A549 (cell line): ENCODE measurements at regions not wholly inside any gene's neighbourhood (a gene's known extent, or its start where the extent isn't known, plus 50 kb on each side); places are given as distances from the start of the nearest gene placed in this dataset.

Experiments
- ATAC-seq, 2 experiments: fragments of 200-7000 bp in 1 of 2; fragments of >200 bp in 1 of 2; cut with Nextera tagmentation in 1 of 2; cut with Tn5 transposase in 1 of 2; 3 replicates each; pipeline versions ENCODE4 v1.8.0 to v1.9.1; 2018 to 2020; ENCODE audit warnings: mild to moderate bottlenecking in 1 of 2, moderate library complexity in 1 of 2
- CTCF ChIA-PET: fragments of 300-600 bp; sonication (Branson Sonifier 250); formaldehyde crosslinking; extraction: SDS; loops from one replicate; lab custom pipeline; 2021; ENCODE audit warnings: antibody characterized with exemption, inconsistent platforms; lab: Yijun Ruan, JAX
- POLR2A ChIA-PET: fragments of 350-600 bp; formaldehyde crosslinking; extraction: SDS; loops from one replicate; lab custom pipeline; 2021; ENCODE audit warnings: antibody characterized with exemption, inconsistent platforms; lab: Yijun Ruan, JAX
- DNase-seq, 2 experiments: peaks; one replicate each; pipeline versions ENCODE4 v3.0.0 to v3.0.0-alpha.2; 2011 to 2016; ENCODE audit warnings: low read depth in 1 of 2, low spot score in 1 of 2
- FAIRE-seq: peaks from 2 replicates; lab custom pipeline; 2011; peaks lifted over from hg19 to GRCh38; lab: Jason Lieb, UNC
- H3K27ac ChIP-seq, 2 experiments: fragments of >200 bp; sonication (Bioruptor Twin); formaldehyde crosslinking; 3 replicates each; pipeline ENCODE4 v1.5.1; 2016 to 2017
- H3K4me1 ChIP-seq: fragments of >200 bp; sonication (Bioruptor Twin); formaldehyde crosslinking; 3 replicates; pipeline ENCODE4 v1.6.1; 2016
- H3K4me2 ChIP-seq: fragments of >200 bp; sonication (Bioruptor Twin); formaldehyde crosslinking; 3 replicates; pipeline ENCODE4 v1.6.1; 2016
- H3K4me3 ChIP-seq: fragments of >200 bp; sonication (Bioruptor Twin); formaldehyde crosslinking; 3 replicates; pipeline ENCODE4 v1.5.1; 2016
- H3K9me3 ChIP-seq: fragments of >200 bp; sonication (Bioruptor Twin); formaldehyde crosslinking; 3 replicates; pipeline ENCODE4 v1.6.1; 2016
- BCL3 ChIP-seq: fragments of >200 bp; sonication (Bioruptor Twin); formaldehyde crosslinking; IDR thresholded peaks from 3 replicates; pipeline ENCODE4 v1.6.1; 2016
- BHLHE40 ChIP-seq: IDR thresholded peaks from 2 replicates; pipeline ENCODE4 v1.6.1; 2012; ENCODE audit warnings: low read depth, low read length, inconsistent platforms
- CHD4 ChIP-seq: fragments of 200-600 bp; sonication (generic); IDR thresholded peaks from 2 replicates; pipeline ENCODE4 v1.6.1; 2016; ENCODE audit warnings: antibody characterized with exemption, mild to moderate bottlenecking, borderline replicate concordance
- EHF ChIP-seq: fragments of 250-450 bp; sonication (Bioruptor Pico); IDR thresholded peaks from 2 replicates; pipeline ENCODE4 v1.5.0; 2020; ENCODE audit warnings: mild to moderate bottlenecking
- EHMT2 ChIP-seq: fragments of 200-600 bp; sonication (generic); IDR thresholded peaks from 2 replicates; pipeline ENCODE4 v1.6.1; 2016; ENCODE audit warnings: antibody characterized with exemption, low read depth, mild to moderate bottlenecking, moderate library complexity
- EP300 ChIP-seq, 2 experiments: fragments of >200 bp; sonication (Bioruptor Twin); formaldehyde crosslinking; IDR thresholded peaks; 2 replicates in 1 of 2; 3 replicates in 1 of 2; pipeline ENCODE4 v1.6.1; 2016 to 2017
- ESRRA ChIP-seq: fragments of 150-350 bp; IDR thresholded peaks from 2 replicates; pipeline ENCODE4 v1.6.1; 2014; ENCODE audit warnings: mild to moderate bottlenecking, low read length, borderline replicate concordance
- HDAC2 ChIP-seq: fragments of 200-600 bp; sonication (generic); IDR thresholded peaks from 2 replicates; pipeline ENCODE4 v1.6.1; 2016
- HMGXB4 ChIP-seq: fragments of 250-450 bp; sonication (Bioruptor Pico); IDR thresholded peaks from 2 replicates; pipeline ENCODE4 v1.5.0; 2021; ENCODE audit warnings: mild to moderate bottlenecking, moderate library complexity, borderline replicate concordance
- HOXB13 ChIP-seq: fragments of 250-450 bp; sonication (Bioruptor Pico); IDR thresholded peaks from 2 replicates; pipeline ENCODE4 v1.5.0; 2020; ENCODE audit warnings: low read depth, mild to moderate bottlenecking, moderate library complexity
- HOXB5 ChIP-seq: fragments of 250-450 bp; sonication (Bioruptor Pico); IDR thresholded peaks from 2 replicates; pipeline ENCODE4 v1.5.0; 2020; ENCODE audit warnings: mild to moderate bottlenecking, moderate library complexity
- JUN ChIP-seq, 2 experiments: fragments of >200 bp; sonication (Bioruptor Twin); formaldehyde crosslinking; IDR thresholded peaks; 2 replicates in 1 of 2; 3 replicates in 1 of 2; pipeline ENCODE4 v1.6.1; 2016 to 2017
- MAZ ChIP-seq: fragments of 150-350 bp; IDR thresholded peaks from 2 replicates; pipeline ENCODE4 v1.6.1; 2014; ENCODE audit warnings: antibody characterized with exemption, low read depth, low read length, borderline replicate concordance
- NFE2L2 ChIP-seq: fragments of 150-350 bp; conservative IDR thresholded peaks from 2 replicates; pipeline ENCODE4 v1.6.1; 2014; ENCODE audit warnings: low read length
- POLR2A ChIP-seq: IDR thresholded peaks from 2 replicates; pipeline ENCODE4 v1.6.1; 2012; ENCODE audit warnings: mild to moderate bottlenecking, low read length
- POLR2AphosphoS2 ChIP-seq: conservative IDR thresholded peaks from 2 replicates; pipeline ENCODE4 v1.6.1; 2012; ENCODE audit warnings: low read length, improper control_type of control experiment, inconsistent platforms
- RAD21 ChIP-seq, 2 experiments: fragments of >200 bp in 1 of 2; sonication (Bioruptor Twin) in 1 of 2; formaldehyde crosslinking in 1 of 2; IDR thresholded peaks in 1 of 2; conservative IDR thresholded peaks in 1 of 2; 2 replicates in 1 of 2; 3 replicates in 1 of 2; pipeline ENCODE4 v1.6.1; 2012 to 2018; ENCODE audit warnings: inconsistent platforms in 1 of 2
- RCOR1 ChIP-seq: fragments of 150-350 bp; IDR thresholded peaks from 2 replicates; pipeline ENCODE4 v1.6.1; 2014; ENCODE audit warnings: antibody characterized with exemption, low read length, low read depth
- RFX5 ChIP-seq: fragments of 450-650 bp; IDR thresholded peaks from 2 replicates; pipeline ENCODE4 v1.7.1; 2014; ENCODE audit warnings: antibody characterized with exemption, mild to moderate bottlenecking, moderate library complexity
- SREBF2 ChIP-seq: fragments of 450-650 bp; IDR thresholded peaks from 2 replicates; pipeline ENCODE4 v1.6.1; 2014; ENCODE audit warnings: mild to moderate bottlenecking, moderate library complexity
- TP53 ChIP-seq: fragments of 250-450 bp; sonication (Bioruptor Pico); IDR thresholded peaks from 2 replicates; pipeline ENCODE4 v1.5.0; 2021; ENCODE audit warnings: mild to moderate bottlenecking, moderate library complexity
- ZFP36 ChIP-seq: fragments of 450-650 bp; IDR thresholded peaks from 2 replicates; pipeline ENCODE4 v1.6.1; 2014; ENCODE audit warnings: borderline replicate concordance; ENCODE audit not compliant: partially characterized antibody
- ZNF302 ChIP-seq: fragments of 250-450 bp; sonication (Bioruptor Pico); IDR thresholded peaks from 2 replicates; pipeline ENCODE4 v1.9.0; 2021; ENCODE audit warnings: inconsistent platforms, mild to moderate bottlenecking, moderate library complexity
- ZSCAN20 ChIP-seq: fragments of 250-450 bp; sonication (Bioruptor Pico); IDR thresholded peaks from 2 replicates; pipeline ENCODE4 v1.8.0; 2022; ENCODE audit warnings: mild to moderate bottlenecking, moderate library complexity
- WGBS: methylation state at CpG from one replicate; pipeline ENCODE4 v1.1.6; 2017; ENCODE audit errors: missing lambda C conversion rate; 5-methylcytosine and 5-hydroxymethylcytosine counted together
- TF ChIP-seq, protein P1 (sequence below): fragments of >200 bp; sonication (Bioruptor Twin); formaldehyde crosslinking; IDR thresholded peaks from 3 replicates; pipeline ENCODE4 v1.5.1; 2016
- TF ChIP-seq, protein P2 (sequence below): fragments of 250-450 bp; sonication (Bioruptor Pico); IDR thresholded peaks from 2 replicates; pipeline ENCODE4 v1.5.0; 2020; ENCODE audit warnings: low read depth, mild to moderate bottlenecking, moderate library complexity
- TF ChIP-seq, protein P3 (sequence below): IDR thresholded peaks from 2 replicates; pipeline ENCODE4 v1.6.1; 2012
- TF ChIP-seq, protein P4 (sequence below): IDR thresholded peaks from 2 replicates; pipeline ENCODE4 v1.6.1; 2012; ENCODE audit warnings: low read depth, borderline replicate concordance

DNA sequence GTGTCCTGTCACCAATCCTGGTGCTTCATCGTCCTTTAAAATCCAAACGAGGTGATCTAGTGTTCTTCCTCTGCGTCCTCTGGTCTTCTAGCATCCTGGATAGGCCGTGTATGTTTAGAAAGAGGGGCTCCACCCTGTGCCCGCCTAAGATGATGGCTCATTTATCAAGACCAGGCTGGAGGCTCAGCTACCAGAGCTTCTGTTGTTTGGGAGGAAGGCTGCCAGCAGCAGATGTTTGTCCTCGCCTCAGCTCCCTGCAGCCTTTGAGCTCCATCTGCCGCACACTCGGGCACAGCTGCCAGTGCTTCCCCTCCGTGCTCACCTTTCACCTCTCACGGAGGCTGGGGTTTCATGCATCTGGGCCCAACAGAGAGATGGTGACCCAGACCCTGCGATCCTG, 954.7 kb upstream of the RBFOX1 start:
- POLR2A ChIA-PET, result no interaction called here
- H3K4me3 ChIP-seq, result no peak overlapping the region
- FAIRE-seq, result no peak
- ATAC-seq, result no peak
- H3K4me1 ChIP-seq, result no peaks in the 10 kb centered on the region
- CTCF ChIA-PET, result no interaction called here
- TF ChIP-seq TP53 (CRISPR knock-in tag) (no peak), SREBF2 (no peak), POLR2A (no peak), EHMT2 (no peak), RAD21 (conservative IDR thresholded peaks at IDR 0.05 in 1 of 2, IDR thresholded peaks at IDR 0.05 in 1 of 2) (no peak), MAZ (no peak), JUN (IDR thresholded peaks at IDR 0.05) (no peak), RFX5 (no peak), ZNF302 (no peak), EHF (no peak), POLR2AphosphoS2 (no peak), ZFP36 (no peak)
- TF ChIP-seq, protein P1, sequence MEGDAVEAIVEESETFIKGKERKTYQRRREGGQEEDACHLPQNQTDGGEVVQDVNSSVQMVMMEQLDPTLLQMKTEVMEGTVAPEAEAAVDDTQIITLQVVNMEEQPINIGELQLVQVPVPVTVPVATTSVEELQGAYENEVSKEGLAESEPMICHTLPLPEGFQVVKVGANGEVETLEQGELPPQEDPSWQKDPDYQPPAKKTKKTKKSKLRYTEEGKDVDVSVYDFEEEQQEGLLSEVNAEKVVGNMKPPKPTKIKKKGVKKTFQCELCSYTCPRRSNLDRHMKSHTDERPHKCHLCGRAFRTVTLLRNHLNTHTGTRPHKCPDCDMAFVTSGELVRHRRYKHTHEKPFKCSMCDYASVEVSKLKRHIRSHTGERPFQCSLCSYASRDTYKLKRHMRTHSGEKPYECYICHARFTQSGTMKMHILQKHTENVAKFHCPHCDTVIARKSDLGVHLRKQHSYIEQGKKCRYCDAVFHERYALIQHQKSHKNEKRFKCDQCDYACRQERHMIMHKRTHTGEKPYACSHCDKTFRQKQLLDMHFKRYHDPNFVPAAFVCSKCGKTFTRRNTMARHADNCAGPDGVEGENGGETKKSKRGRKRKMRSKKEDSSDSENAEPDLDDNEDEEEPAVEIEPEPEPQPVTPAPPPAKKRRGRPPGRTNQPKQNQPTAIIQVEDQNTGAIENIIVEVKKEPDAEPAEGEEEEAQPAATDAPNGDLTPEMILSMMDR, result no peak
- 2% methylated on average over 8 of the region's 11 CpGs for WGBS
- no peak overlapping the region for H3K4me2 ChIP-seq
- no peak overlapping the region for H3K27ac ChIP-seq
- no peak for DNase-seq
- no peaks in the 10 kb centered on the region for H3K9me3 ChIP-seq

- WGBS, result 17% methylated on average over 8 of the region's 8 CpGs
- no peaks in the 10 kb centered on the region for H3K4me1 ChIP-seq
- no peak overlapping the region for H3K4me2 ChIP-seq
- no peak overlapping the region for H3K4me3 ChIP-seq
- no peak for ATAC-seq
- DNase-seq, result no peak
- H3K27ac ChIP-seq, result no peak overlapping the region
- TF ChIP-seq CHD4 (no peak), ESRRA (no peak), NFE2L2 (no peak)
- H3K9me3 ChIP-seq, result no peaks in the 10 kb centered on the region
- POLR2A ChIA-PET, result no interaction called here
- CTCF ChIA-PET, result no interaction called here
- no peak for FAIRE-seq
These were observed 957.1 kb upstream of the RBFOX1 start for GRCh38 chr16:6375465-6376075.

- CTCF ChIA-PET, result no interaction called here
- H3K4me2 ChIP-seq, result no peak overlapping the region
- ATAC-seq (no peak), DNase-seq (no peak), FAIRE-seq (no peak)
- H3K4me3 ChIP-seq, result no peak overlapping the region
- no peak overlapping the region for H3K27ac ChIP-seq
- WGBS, result 0% methylated on average over 3 of the region's 3 CpGs
- POLR2A ChIA-PET, result no interaction called here
- no peaks in the 10 kb centered on the region for H3K9me3 ChIP-seq
- no peaks in the 10 kb centered on the region for H3K4me1 ChIP-seq
- TF ChIP-seq, protein P1, result no peak
- TF ChIP-seq BCL3 (no peak), HOXB13 (CRISPR knock-in tag) (no peak), HDAC2 (no peak), ZSCAN20 (CRISPR knock-in tag) (no peak), SREBF2 (no peak), RCOR1 (no peak), ZNF302 (no peak), HMGXB4 (CRISPR knock-in tag) (no peak), EP300 (IDR thresholded peaks at IDR 0.05) (no peak), BHLHE40 (no peak), HOXB5 (CRISPR knock-in tag) (no peak)
- TF ChIP-seq, protein P2, sequence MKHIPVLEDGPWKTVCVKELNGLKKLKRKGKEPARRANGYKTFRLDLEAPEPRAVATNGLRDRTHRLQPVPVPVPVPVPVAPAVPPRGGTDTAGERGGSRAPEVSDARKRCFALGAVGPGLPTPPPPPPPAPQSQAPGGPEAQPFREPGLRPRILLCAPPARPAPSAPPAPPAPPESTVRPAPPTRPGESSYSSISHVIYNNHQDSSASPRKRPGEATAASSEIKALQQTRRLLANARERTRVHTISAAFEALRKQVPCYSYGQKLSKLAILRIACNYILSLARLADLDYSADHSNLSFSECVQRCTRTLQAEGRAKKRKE (CRISPR knock-in tag), result no peak
- TF ChIP-seq, protein P3, sequence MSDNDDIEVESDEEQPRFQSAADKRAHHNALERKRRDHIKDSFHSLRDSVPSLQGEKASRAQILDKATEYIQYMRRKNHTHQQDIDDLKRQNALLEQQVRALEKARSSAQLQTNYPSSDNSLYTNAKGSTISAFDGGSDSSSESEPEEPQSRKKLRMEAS, result no peak
- TF ChIP-seq, protein P4, sequence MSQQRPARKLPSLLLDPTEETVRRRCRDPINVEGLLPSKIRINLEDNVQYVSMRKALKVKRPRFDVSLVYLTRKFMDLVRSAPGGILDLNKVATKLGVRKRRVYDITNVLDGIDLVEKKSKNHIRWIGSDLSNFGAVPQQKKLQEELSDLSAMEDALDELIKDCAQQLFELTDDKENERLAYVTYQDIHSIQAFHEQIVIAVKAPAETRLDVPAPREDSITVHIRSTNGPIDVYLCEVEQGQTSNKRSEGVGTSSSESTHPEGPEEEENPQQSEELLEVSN, result no peak
These were observed 957.8 kb upstream of the RBFOX1 start for GRCh38 chr16:6374821-6375220.
